GM10266 (cell line): ENCODE measurements at regions not wholly inside any gene's neighbourhood (a gene's known extent, or its start where the extent isn't known, plus 50 kb on each side); places are given as distances from the start of the nearest gene placed in this dataset.

Experiments
- DNase-seq: peaks from one replicate; pipeline ENCODE4 v3.0.0; 2012; ENCODE audit errors: extremely low spot score
- TF ChIP-seq, protein P1 (sequence below): IDR thresholded peaks from 2 replicates; pipeline ENCODE4 v1.5.1; 2012; ENCODE audit warnings: mild to moderate bottlenecking, low read depth; ENCODE audit not compliant: control insufficient read depth, insufficient read depth; ENCODE audit errors: missing control alignments

- TF ChIP-seq, protein P1, sequence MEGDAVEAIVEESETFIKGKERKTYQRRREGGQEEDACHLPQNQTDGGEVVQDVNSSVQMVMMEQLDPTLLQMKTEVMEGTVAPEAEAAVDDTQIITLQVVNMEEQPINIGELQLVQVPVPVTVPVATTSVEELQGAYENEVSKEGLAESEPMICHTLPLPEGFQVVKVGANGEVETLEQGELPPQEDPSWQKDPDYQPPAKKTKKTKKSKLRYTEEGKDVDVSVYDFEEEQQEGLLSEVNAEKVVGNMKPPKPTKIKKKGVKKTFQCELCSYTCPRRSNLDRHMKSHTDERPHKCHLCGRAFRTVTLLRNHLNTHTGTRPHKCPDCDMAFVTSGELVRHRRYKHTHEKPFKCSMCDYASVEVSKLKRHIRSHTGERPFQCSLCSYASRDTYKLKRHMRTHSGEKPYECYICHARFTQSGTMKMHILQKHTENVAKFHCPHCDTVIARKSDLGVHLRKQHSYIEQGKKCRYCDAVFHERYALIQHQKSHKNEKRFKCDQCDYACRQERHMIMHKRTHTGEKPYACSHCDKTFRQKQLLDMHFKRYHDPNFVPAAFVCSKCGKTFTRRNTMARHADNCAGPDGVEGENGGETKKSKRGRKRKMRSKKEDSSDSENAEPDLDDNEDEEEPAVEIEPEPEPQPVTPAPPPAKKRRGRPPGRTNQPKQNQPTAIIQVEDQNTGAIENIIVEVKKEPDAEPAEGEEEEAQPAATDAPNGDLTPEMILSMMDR: no peak
- DNase-seq: no peak
Observed at GRCh38 chr6:50973464-50973863, 154.8 kb downstream of the TFAP2B start.

DNA sequence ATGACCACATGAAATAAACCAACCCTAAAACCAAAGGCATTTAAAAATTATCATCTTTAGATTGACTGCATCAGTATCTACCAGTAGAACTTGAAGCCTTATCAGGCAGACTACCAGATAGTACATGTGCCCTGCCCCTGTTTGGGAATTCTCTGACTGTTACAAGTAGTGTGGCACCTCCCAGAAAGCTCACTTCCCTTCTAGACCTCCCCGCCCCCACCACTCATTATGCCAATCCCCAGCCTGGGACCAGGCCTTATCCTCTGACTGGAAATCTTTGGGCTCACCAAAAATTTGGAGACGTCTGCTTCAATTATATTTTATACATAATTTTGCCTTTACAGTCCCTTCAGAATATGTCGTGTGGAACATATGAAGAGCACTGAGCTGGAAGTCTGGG is 155.6 kb downstream of the TFAP2B start:
- no peak for DNase-seq
- TF ChIP-seq, protein P1: no peak

DNA sequence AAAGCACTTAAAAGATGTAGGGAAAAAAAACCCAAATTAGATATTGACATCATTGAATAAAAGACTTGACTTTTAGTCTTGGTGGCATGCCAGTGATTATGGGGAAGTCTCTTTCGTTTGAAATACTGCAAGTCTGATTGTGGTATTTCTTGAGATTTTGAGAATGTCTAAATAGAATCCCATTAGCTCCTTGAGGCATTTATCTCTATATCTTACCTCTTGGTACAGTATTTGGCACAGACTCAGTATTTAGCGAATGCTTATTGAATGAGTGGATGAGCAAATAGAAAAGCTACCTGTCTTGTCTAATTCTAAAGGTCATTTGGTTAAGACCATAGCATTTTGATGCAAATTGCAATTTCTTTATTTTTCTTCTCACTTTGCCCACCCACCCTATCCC is 156.5 kb downstream of the TFAP2B start:
- DNase-seq: no peak
- TF ChIP-seq, protein P1: no peak

- TF ChIP-seq, protein P1: no peak
- no peak for DNase-seq
Observed at GRCh38 chr6:50976907-50977306, 158.2 kb downstream of the TFAP2B start.

DNA sequence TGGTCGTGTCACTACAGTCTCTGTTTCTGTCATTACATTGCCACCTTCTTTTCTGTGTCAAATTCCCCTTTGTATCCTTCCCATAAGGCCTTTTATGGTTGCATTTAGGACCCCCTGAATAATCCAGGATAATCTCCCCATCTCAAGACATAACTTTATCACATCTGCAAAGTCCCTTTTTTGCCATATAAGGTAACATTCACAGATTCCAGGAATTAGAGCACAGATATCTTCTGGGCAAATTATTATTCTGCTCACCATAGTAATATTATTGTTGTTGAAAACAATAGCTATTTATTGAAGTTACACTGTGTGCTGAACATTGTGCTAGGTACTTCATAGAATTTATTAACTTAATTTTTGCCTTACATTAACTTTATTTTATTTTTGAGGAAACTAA is 159.1 kb downstream of the TFAP2B start:
- TF ChIP-seq, protein P1: no peak
- no peak for DNase-seq

- DNase-seq: no peak
- TF ChIP-seq, protein P1: no peak
Observed at GRCh38 chr6:50978380-50979170, 159.9 kb downstream of the TFAP2B start.

DNA sequence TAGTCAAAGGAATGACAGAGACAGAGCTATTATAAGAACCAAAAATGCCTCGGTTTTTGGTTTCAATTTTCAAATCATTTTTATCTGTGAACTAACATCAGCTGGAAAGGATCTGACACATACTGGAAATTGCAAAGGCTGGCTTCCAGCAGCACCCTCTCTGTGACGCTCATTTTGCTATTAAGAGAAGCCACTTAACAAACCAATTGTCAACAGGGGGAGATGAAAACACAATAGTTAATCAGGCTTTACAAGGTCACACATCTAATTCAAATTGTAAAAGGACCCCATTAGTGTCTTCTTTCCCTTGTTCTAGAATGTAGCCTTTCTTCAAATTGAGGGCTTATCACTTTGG is 160.5 kb downstream of the TFAP2B start:
- TF ChIP-seq, protein P1: no peak
- DNase-seq: no peak
